ENCODE measurements at regions not wholly inside any gene's neighbourhood (a gene's known extent, or its start where the extent isn't known, plus 50 kb on each side); places are given as distances from the start of the nearest gene placed in this dataset.
"Not testable (repeated sequence)": the region's sequence is repeated elsewhere in the genome, so short reads cannot be mapped to it uniquely, and the experiment has no call there.

DNA sequence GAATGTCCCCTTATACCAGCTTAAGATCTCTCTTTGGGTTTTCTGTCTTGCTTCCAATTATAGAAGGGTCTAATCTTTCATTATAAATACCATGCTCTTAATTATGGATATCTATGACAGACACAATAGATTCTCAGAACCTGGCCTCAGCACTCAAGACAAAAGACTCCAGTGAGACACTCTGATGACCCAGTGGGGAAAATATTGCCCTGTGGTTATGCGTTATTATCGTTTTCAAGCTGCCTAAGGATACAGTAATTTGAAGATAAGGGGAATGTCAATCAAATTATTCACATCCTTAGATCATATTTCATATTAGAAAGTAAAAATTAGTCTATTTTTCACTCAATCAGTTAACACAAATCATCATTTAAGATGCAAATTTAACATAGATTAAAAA is 748.8 kb downstream of the XPNPEP1 start:
- no peak for DNase-seq

DNA sequence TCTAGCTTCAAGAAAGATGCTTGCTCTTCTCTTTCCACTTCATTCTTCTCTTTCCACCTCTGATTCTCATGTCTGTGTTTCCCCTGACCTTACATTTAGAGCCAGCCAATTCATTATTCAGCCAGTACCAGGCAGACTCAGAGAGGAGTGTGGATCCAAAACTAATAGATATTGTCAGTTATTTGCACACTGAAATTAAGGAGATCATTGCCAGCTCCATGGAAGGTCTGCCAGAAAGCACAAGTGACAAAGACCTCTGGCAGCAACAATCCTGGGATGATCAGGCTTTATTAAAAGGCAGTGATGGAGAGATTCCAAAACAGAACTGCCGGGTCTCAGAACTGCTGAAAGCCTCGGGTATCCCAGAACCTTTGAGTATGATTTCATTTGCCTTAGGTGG is 749.4 kb downstream of the XPNPEP1 start:
- DNase-seq = no peak

DNA sequence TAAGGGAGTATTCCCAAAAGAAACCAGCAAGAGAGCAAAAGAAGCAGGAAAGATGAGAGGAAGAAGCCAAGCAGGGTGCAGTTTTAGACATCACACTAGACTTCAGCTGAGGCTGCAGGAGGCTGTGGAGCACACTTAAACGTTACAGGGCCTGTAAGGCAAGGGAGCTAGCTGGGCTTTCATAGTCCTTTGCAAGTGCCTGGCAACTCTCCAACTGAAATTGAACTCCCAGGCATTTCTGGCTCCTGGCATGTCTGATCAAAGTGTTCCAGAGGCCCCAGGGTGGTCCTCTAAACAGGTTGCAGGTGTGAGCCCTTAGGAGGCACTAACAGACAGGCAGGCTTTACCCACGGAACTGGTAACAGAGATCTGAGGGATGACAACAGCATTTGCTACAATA is 750.2 kb downstream of the XPNPEP1 start:
- no peak for DNase-seq

DNA sequence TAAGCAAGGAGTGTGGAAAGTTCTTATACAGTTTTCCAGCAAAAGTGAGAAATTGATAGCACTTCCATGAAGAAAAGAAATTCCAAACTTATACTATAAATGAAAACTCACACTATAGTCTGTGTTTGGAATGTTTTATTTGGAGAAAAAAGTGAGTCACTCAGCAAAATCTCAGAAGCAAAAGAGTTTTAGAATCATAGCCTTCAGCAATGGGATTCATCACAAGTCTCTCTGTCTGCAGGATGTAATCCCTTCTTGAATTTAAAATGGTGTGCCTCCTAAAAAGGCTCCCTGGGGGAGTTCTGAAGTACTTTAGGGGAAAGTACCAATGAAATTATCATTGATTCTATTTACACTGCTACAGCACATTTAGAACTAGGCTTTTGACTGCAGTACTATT is 756.4 kb downstream of the XPNPEP1 start:
- DNase-seq = no peak

DNA sequence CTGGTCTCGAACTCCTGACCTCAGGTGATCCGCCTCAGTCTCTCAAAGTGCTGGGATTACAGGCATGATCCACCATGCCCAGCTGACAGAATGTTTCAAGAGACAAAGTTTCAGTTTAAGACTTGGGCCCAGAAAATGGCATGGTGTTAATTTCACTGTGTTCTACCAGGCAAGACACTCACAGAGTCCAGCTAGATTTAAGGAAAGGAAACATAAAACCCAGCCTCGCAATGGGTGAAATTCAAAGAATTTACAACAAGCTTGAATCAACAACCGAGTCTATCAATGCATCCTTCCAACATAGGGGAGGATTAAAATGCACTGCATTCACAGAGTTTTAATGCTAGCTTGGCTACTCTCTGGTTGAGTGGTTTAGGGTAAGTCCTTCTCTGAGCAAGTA is 764.0 kb downstream of the XPNPEP1 start:
- DNase-seq = no peak

DNA sequence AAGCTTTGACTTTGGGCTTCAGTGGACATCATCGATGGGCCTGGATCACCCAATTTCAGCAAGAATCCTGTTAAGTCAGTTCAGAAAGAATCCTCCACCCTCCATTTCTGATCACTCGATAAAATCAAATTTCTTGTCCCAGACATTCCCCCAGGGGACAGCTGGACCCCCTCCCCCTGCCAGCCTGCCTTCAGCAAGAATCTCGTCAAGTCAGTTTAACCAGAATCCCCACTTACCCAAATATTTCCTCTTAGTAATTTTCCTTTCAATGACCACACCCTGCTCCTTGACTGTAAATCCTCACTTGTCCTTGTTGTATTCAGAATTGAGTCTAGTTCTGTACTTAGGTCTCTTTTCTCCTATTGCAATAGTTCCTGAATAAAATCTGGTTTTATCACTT is 766.9 kb downstream of the XPNPEP1 start:
- peak; percentile 68 for DNase-seq

DNA sequence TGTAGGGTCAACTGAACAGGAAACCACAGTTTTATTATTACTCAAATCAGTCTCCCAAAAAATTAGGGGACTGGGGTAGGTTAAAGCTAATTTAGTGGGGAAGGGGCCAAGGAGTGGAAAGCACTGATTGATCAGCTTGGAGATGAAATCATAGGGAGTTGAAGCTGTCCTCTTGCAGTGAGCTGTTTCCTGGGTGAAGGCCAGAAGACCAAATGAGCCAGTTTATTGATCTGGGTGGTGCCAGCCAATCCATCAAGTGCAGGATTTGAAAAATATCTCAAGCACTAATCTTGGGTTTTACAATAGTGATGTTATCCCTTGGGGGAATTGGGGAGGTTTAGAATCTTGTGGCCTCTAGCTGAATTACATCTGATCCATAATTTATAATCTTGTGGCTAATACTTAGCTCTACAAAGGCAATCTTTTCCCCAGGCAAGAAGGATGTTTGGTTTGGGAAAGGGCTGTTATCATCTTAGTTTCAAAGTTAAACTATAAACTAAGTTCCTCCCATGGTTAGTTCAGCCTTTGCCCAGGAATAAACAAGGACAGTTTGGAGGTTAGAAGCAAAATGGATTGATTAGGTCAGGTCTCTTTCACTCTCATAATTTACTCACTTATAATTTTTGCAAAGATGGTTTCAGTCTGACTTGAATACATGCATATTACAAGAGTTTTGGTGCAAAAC is 773.5 kb downstream of the XPNPEP1 start:
- no peak for DNase-seq

DNA sequence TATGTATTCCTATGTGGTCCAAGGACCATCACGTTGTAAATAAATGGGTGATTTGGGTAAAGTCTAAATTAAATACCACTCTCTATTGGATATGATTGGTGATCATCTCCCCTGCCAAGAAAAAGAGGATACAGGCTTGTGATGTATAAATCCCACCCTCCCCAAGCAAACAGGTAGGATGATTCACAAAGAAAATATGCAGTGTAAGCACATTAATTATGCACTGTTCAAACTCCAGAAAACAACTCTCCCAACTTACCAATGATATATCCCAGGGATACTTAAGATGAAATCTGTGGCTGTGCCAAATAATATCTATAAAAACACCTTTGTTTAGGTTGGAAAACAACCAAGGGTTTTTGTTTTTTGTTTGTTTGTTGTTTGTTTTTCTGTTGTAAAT is 795.9 kb downstream of the XPNPEP1 start:
- DNase-seq = no peak

DNA sequence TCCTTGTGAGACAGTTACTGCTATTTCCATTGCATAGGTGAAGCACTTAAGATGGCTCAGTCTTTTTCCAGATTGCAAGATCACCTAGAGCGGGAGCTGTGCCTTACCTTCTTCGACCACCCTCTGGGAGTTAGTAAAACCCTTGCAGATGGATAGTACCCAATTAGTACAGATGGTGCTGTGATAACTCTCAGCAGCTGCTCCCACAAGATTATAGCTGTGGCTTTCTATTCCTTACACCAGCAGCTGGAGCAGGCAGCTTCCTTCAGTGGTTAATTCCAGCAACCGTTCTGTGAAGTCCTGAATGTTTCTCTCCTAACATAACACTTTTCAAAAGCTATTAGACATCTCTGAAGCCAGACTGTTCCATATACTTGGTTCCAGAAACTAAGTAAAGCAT is 796.8 kb downstream of the XPNPEP1 start:
- no peak for DNase-seq

DNA sequence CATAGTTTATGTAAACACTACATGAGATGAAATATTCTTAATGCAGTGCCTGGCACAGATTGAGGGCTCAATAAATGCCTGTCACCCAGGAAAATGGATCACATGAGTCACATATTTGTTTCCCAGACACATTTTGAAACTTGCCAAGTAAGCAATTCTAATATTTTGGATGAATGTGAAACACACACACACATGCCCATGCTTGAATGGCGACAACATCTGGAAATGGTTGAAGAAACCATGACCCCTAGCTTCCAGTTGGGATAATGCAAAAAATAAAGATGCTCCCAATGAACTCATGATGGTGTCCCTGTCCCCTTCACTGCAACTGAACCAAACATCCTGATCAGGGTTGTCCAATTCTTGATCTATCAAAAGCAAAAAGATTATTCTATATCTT is 797.3 kb downstream of the XPNPEP1 start:
- no peak for DNase-seq

DNA sequence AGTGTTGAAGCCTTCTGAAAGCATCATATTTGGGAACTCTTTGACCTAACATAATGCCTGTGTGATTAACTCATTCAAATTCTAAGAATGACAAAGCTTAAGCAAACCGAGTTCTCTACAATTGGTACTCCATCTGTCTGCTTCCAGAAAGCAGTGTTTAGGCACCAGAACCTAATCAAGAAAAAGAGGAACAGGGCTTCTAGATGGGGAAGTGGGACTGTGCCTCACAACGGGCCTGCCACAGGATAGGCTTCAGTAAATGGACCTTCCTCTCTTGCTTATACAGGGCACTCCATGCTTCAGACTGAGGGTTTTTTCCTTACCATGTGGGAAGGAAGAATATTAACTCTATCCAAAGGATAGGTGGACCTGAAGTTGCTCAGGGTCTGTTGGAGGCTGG is 808.1 kb downstream of the XPNPEP1 start:
- DNase-seq = no peak

DNA sequence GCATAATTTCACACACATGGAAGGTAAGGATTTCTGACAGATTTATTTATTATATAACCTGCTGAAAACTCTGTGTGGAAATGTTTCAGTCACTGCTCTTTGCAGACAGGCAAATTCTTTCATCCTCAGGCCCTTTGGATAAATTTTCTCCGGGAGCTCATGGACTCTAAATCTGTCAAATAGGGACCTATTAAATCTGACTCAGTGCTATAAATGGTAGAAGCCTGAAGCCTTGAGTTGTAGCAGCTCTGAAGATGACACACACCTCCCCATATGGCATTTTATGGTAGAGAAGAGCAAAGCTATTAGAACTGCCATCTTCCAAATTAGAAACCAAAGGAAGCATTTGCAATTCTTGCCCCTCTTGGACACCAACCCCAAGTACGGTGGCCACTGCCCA is 808.7 kb downstream of the XPNPEP1 start:
- no peak for DNase-seq

DNA sequence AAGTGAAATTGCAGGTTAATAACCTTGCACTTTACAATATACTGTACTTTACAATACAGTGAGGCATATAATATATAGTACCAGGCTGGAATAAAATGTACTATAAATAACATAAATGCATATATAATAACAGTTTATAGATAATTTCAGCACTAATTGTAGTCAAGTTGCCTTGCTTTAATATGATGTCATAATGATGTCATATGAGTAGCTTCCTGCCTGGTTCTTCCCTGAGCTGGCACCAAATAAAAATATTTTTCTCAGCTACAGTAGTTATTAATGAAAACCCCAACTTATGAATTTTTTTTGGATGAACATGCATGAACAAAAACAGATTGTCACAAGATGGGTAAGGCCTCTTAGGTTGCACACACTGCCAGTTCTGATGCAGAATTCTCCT is 816.7 kb downstream of the XPNPEP1 start:
- DNase-seq = no peak

DNA sequence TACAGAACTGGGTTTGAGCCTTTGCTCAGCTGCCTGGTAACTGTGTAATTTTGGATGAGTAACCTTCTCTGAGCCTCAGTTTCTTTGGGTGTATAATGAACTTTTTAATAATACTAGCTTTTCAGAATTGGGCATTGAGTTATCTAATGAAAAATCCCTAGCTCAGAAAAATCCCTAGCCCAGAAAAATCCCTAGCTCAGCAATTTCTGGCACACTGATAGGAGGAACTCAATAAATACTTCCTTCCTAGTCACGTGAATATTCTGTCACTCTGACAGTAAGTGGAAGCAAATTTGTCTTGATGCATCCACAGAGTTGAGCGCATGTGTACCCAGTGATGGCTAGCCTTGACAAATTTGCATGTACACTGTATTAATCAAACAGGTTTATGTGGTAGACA is 817.6 kb downstream of the XPNPEP1 start:
- no peak for DNase-seq

DNA sequence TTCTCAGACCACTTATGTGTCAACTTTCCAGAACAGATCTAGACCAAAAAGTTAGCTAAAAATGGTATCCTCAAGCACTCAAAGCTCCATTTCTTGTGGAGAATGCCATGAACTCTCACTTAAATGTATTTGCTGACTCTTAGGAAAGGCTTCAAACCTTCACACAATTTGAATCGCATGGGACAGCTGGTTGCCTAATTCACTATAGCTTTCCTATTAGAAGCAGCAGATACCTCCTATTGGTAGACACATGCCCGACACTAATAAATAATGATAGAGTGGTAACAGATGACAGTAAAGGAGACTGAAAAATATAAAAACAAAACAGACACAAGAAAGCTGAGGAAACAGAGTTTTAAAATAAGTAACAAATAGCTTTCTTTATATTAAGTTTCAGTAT is 818.5 kb downstream of the XPNPEP1 start:
- DNase-seq = no peak

DNA sequence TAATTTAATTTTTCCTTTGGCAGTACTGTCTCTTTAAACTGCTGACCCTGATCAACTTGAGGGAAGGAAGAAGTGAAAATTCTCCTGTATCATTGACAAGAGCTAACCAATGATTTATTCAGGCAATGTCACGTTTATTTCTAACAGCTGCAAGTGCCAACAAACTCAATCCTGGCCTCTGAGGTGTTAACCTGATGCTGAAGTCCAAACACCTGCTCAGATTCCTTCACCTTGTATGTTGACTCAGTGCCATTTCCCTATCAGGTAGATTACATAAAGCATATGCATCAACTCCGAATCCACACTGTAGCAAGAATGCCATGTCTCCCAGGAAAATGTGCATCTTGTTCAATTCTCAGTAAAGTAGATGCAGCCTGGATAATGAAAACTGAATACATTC is 820.0 kb downstream of the XPNPEP1 start:
- DNase-seq = no peak

DNA sequence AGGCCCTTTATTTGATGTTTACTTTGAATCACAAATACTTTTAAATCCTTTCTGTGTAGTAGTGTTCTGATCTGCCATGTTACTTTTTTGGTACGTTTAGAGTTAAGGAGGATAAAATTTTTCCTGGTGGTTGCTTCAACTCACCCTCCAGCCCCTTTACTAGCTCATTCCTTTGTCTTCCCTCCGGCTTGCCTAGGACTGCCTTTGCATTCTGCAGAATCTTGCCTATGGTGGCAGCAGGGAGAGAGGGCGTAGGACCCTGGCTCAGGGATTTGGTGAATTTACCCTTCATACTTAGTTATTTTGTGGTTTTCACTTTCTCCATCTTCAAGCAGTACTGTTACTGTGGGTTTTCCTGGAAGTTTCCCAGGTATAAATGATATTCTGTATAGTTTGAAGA is 833.5 kb downstream of the XPNPEP1 start:
- DNase-seq = no peak

DNA sequence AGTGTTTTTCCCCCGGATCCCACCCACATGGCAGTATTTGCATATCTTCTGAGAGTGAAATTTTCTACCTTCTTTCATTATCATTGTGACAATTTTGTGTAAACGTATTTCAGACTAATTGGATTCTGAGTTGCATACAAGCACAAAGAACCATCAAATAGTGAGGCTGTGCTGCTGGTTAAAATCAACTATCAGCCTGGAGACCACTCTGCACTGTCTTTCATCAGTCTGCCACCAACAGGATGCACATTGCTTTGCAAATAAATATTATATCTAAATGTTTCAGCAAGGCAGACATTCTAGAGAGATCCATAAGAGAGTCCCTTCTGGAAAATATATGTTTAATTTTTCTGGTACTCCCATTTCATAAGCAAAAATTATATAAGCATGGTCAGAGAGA is 851.8 kb downstream of the XPNPEP1 start:
- DNase-seq = no peak

DNA sequence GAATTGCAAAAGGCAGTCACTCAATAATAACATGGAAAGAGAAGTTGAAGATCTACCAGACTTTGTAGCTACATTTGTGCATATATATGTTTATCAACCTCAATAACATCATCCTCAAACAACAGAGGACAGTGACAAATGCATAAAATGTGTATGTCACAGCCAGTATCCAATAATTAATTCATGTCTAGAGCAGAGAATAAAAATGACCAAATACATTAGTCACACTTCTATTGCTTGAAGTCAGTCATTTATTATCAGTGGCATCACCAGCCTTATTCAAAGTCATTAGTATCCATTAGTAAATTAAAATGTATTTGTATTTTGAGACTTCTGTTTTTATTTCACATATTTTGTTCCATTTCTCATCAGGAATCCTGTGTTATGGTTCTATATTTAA is 852.8 kb downstream of the XPNPEP1 start:
- DNase-seq = no peak

DNA sequence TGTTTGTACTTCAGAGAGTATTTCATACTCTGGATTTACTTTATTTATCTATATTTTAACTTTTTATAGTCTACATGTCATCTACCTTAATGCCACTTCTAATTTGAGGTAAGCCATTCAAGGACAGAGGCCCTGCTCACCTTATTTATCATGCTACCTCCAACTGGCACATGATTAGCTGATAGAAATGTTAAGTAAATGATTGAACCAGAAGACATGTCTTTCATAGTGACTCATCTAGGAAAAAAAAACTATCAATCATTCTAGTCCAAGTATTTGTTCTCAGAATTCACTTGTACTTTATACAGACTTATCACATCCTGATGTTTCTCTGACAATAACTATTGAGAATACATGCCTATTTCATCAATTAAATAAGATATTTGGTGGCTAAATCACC is 856.3 kb downstream of the XPNPEP1 start:
- no peak for DNase-seq

DNA sequence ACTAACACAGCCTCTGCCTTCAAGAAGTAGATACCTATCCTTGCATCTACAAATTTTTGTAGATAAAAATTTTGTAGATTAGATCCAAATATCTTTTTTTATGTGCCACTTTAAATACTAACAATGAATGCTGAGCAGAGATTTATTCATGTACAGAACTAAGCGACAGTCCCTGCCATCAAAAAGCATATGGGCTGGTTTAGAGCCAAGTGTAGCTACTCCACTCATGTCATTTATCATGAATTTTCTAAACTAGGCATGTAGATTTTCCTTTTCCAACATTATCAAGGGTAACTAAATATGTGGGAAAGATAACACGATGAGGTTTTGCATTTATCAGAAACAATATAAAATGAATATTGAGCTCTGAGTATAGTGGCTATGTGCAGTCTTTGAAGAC is 857.5 kb downstream of the XPNPEP1 start:
- no peak for DNase-seq

DNA sequence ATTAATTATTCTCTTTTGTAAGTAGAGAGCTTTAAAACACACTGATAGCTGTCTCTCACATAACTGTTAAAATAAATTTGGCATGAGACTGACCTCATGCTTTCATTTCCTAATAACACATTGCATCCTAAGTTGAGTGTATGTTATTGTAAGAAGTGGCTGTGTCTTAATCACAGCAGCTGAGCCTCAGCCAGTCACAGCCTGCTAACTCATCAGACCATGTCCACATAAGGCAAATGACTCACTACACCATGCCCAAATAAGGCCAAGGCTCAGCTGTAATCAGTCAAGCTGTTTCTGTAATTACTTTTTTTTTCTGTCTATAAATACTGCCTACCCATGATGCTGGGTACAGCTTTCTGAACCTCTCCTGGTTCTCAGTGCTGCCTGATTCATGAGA is 860.9 kb downstream of the XPNPEP1 start:
- peak; percentile 54 for DNase-seq

DNA sequence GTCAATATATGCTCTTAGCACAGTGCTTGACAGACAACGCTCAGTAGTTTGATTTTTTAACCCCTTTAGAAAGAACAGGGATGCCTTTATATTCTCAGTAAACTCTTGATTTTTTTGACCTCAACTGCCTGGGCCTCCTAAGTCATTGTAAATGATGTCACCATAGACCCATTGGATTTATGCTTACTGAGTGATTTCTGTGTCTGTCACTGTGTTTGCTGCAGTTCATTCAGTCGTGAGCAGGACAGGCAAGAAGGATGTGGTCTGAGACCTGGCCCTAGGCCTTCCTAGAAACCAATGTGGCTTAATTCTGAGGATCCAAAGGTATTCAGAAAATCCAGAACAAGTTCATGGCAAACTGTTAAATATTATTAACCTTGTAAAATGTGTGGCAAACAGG is 868.1 kb downstream of the XPNPEP1 start:
- DNase-seq = no peak

DNA sequence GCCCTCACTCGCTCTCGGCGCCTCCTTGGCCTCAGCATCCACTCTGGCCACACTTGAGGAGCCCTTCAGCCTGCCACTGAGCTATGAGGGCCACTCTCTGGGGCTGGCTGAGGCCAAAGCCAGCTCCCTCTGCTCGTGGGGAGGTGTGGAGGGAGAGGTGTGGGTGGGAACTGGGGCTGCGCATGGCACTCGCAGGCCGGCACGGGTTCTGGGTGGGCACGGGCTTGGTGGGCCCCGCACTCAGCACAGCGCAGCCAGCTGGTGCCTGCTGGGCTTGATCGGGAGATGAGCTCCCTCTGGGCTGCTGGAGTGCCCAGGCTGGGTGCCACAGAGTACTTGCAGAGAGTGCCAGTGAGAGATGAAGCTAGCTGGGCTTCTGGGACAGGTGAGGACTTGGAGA is 875.5 kb downstream of the XPNPEP1 start:
- no peak for DNase-seq

DNA sequence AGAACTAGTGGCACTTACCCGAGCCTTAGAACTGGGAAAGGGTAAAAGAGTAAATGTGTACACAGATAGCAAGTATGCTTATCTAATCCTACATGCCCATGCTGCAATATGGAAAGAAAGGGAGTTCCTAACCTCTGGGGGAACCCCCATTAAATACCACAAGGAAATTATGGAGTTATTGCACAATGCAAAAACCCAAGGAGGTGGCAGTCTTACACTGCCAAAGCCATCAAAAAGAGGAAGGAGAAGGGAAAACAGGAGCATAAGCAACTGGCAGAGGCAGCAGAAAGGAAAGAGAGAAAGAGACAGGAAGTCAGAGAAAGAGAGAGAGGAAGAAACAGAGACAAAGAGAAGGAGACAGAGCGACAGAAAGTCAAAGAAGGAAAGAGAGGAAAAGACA is 876.9 kb downstream of the XPNPEP1 start:
- DNase-seq = not testable (repeated sequence)

DNA sequence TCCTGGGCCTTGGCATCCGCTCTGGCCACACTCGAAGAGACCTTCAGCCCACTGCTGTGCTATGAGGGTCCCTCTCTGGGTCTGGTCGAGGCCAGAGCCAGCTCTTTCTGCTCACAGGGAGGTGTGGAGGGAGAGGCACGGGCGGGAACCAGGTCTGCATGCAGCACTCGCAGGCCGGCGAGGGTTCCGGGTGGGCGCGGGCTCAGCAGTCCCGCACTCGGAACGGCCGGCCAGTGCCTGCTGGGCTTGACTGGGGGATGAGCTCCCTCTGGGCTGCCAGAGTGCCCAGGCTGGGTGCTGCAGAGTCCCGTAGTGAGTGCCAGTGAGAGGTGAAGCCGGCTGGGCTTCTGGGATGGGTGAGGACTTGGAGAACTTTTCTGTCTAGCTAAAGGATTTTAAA is 882.7 kb downstream of the XPNPEP1 start:
- no peak for DNase-seq

All from islet precursor cell (in vitro differentiated cells).